GM06990 (cell line): ENCODE measurements at regions not wholly inside any gene's neighbourhood (a gene's known extent, or its start where the extent isn't known, plus 50 kb on each side); places are given as distances from the start of the nearest gene placed in this dataset.

Experiments used
- DNase-seq: peaks from one replicate; pipeline ENCODE4 v3.0.0-alpha.2; 2011; ENCODE audit not compliant: insufficient read length; ENCODE audit errors: extremely low read depth
- H3K27me3 ChIP-seq: replicated peaks from 2 replicates; pipeline ENCODE4 v1.6.0; 2011; ENCODE audit warnings: low read length; ENCODE audit not compliant: control insufficient read depth, insufficient read depth
- H3K36me3 ChIP-seq: 2 replicates; pipeline ENCODE4 v1.5.1; 2011; ENCODE audit warnings: low read length; ENCODE audit not compliant: control insufficient read depth, insufficient read depth
- H3K4me3 ChIP-seq: replicated peaks from 2 replicates; pipeline ENCODE4 v1.5.1; 2011; ENCODE audit warnings: low read depth, mild to moderate bottlenecking, control low read depth, low read length
- CTCF ChIP-seq: IDR thresholded peaks from 2 replicates; pipeline ENCODE4 v1.5.1; 2011; ENCODE audit warnings: low read length, control low read depth, mild to moderate bottlenecking, inconsistent platforms; ENCODE audit not compliant: insufficient read depth, poor library complexity, severe bottlenecking

DNA sequence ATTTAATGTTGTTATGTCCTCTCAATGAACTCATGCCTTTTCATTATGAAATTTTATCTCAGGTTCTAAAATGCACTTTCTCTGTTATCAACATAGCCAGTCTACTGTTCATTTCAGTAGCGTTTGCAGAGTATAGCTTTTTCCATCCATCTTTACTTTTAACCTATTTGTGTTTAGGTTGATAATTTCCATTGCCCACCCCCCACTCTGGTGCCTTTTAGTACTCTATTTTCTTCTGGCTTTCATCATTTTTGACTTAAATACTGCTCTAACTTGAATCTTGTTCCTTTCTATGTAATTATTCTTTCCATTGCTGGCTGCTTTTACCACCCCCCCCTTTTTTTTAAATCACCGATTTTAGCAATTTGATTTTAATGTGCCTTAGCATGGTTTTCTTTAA is 585.0 kb upstream of the LRATD1 start:
- Histone ChIP-seq H3K4me3 (no peak overlapping the region), H3K27me3 (no peaks in the 10 kb centered on the region), H3K36me3 (no peaks in the 10 kb centered on the region)
- no peak for TF ChIP-seq CTCF
- no peak for DNase-seq

DNA sequence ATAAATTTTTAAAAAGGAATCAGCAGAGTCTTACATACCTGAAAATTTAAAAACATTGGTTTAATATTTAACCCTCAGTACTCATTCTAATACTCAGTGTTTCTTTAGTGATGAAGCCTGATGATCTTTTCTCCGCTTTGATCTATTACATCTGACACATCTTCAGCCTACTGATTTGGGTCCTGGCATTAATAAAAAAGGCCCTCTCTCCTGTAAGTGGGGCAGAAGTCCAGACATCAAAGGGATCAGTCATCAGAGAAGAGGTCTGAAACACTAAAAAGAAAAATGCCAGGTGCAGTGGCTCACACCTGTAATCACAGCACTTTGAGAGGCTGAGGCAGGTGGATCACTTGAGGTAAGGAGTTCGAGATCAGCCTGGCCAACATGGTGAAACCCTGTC is 581.1 kb upstream of the LRATD1 start:
- Histone ChIP-seq H3K27me3 (no peaks in the 10 kb centered on the region), H3K4me3 (no peak overlapping the region), H3K36me3 (no peaks in the 10 kb centered on the region)
- no peak for DNase-seq
- TF ChIP-seq CTCF, result no peak

DNA sequence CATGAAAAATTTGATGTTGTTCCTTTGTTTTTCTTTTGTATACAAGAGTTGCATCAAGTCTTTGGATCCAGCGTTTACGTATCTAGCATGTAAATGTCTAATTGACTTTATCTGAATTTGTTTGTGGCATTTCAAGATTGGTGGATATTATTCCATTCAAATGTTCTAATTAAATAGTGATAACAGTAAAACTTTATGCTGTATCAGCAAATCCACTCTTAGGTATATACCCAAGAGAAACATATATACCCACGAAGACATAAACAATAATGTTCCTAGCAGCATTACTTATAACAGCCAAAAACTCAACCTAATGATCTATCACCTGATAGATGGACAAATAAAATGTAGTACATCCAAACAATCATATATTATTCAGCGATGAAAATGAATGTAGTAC is 579.4 kb upstream of the LRATD1 start:
- H3K4me3 ChIP-seq, result no peak overlapping the region
- no peak for DNase-seq
- H3K36me3 ChIP-seq, result no peaks in the 10 kb centered on the region
- no peaks in the 10 kb centered on the region for H3K27me3 ChIP-seq
- TF ChIP-seq CTCF, result no peak

GRCh38 chr2:14064346-14064745 is 568.2 kb upstream of the LRATD1 start:
- Histone ChIP-seq H3K27me3 (no peaks in the 10 kb centered on the region), H3K36me3 (no peaks in the 10 kb centered on the region), H3K4me3 (no peak overlapping the region)
- no peak for TF ChIP-seq CTCF
- no peak for DNase-seq

GRCh38 chr2:14072338-14072737 is 560.2 kb upstream of the LRATD1 start:
- DNase-seq, result no peak
- no peaks in the 10 kb centered on the region for H3K36me3 ChIP-seq
- no peaks in the 10 kb centered on the region for H3K27me3 ChIP-seq
- no peak for TF ChIP-seq CTCF
- no peak overlapping the region for H3K4me3 ChIP-seq

- no peaks in the 10 kb centered on the region for H3K27me3 ChIP-seq
- TF ChIP-seq CTCF, result no peak
- no peak overlapping the region for H3K4me3 ChIP-seq
- no peak for DNase-seq
- H3K36me3 ChIP-seq, result no peaks in the 10 kb centered on the region
Observed at GRCh38 chr2:14074691-14075090, 557.8 kb upstream of the LRATD1 start.
